22Rv1 (cell line): ENCODE measurements at regions not wholly inside any gene's neighbourhood (a gene's known extent, or its start where the extent isn't known, plus 50 kb on each side); places are given as distances from the start of the nearest gene placed in this dataset.

ENCODE experiments used
- CTCF ChIP-seq: fragments of 450-650 bp; IDR thresholded peaks from 2 replicates; pipeline ENCODE4 v1.5.1; 2017; ENCODE audit warnings: mild to moderate bottlenecking
- ZFX ChIP-seq: fragments of 450-650 bp; IDR thresholded peaks from 2 replicates; pipeline ENCODE4 v1.6.1; 2017; ENCODE audit warnings: antibody characterized with exemption, borderline replicate concordance

GRCh38 chr3:159232966-159233365 lies 431.1 kb downstream of the MFSD1 start:
- TF ChIP-seq CTCF (no peak), ZFX (no peak)
